ENCODE measurements at regions not wholly inside any gene's neighbourhood (a gene's known extent, or its start where the extent isn't known, plus 50 kb on each side); places are given as distances from the start of the nearest gene placed in this dataset.

- Histone ChIP-seq H3K4me3 (ENCODE audit: insufficient read length, low read depth) (no peak overlapping the region), H3K9ac (ENCODE audit: insufficient read length, low read depth) (no peak overlapping the region), H3K36me3 (ENCODE audit: insufficient read depth, insufficient read length, low read length) (no peaks in the 10 kb centered on the region), H3K4me1 (ENCODE audit: insufficient read depth, insufficient read length) (no peaks in the 10 kb centered on the region), H3K9me3 (ENCODE audit: insufficient read depth, low read length) (peaks cover 7% of the 10 kb centered on the region), H3K27me3 (ENCODE audit: insufficient read depth, insufficient read length) (no peaks in the 10 kb centered on the region)
- TF ChIP-seq YY1 (IDR thresholded peaks at IDR 0.05; ENCODE audit: insufficient read depth, insufficient read length) = no peak
- DNase-seq (ENCODE audit: low read depth, low spot score) = no peak
These were observed 53.2 kb upstream of the BOC start for GRCh38 chr3:113158171-113158570.

All from NT2/D1 (cell line).